Panc1 (cell line): ENCODE measurements at regions not wholly inside any gene's neighbourhood (a gene's known extent, or its start where the extent isn't known, plus 50 kb on each side); places are given as distances from the start of the nearest gene placed in this dataset.

ENCODE experiments used
- CTCF ChIP-seq: fragments of 450-650 bp; IDR thresholded peaks from 2 replicates; pipeline ENCODE4 v1.5.1; 2017; ENCODE audit warnings: mild to moderate bottlenecking
- POLR2AphosphoS5 ChIP-seq: IDR thresholded peaks from 2 replicates; pipeline ENCODE4 v1.6.1; 2012; ENCODE audit warnings: mild to moderate bottlenecking, low read depth, low read length, moderate library complexity
- REST ChIP-seq, 2 experiments: IDR thresholded peaks; 2 replicates each; pipeline ENCODE4 v1.6.1; 2011 to 2012; ENCODE audit warnings: low read depth in 2 of 2, control low read depth in 1 of 2, low read length in 1 of 2, mild to moderate bottlenecking in 1 of 2, moderate library complexity in 1 of 2; ENCODE audit not compliant: insufficient read depth in 1 of 2

- TF ChIP-seq CTCF (no peak), POLR2AphosphoS5 (no peak), REST (IDR thresholded peaks at IDR 0.05; ENCODE audit: insufficient read depth in 1 of 2, low read depth in 2 of 2, low read length in 1 of 2) (no peak)
Measured at GRCh38 chr5:106853266-106853665, 817.5 kb downstream of the EFNA5 start.
